SJCRH30 (cell line): ENCODE measurements at regions not wholly inside any gene's neighbourhood (a gene's known extent, or its start where the extent isn't known, plus 50 kb on each side); places are given as distances from the start of the nearest gene placed in this dataset.
A peak's percentile ranks its signal among the peaks of the same experiment; 100 is the strongest.

ENCODE experiments used
- DNase-seq, 2 experiments: peaks; one replicate each; pipeline ENCODE4 v3.0.0-alpha.2; 2015 to 2020
- H3K27ac ChIP-seq: fragments of 250-450 bp; sonication (Bioruptor Pico); 2 replicates; pipeline ENCODE4 v1.5.1; 2020; ENCODE audit warnings: mild to moderate bottlenecking, moderate library complexity
- H3K27me3 ChIP-seq: fragments of 250-450 bp; sonication (Bioruptor Pico); 2 replicates; pipeline ENCODE4 v1.5.1; 2020; ENCODE audit warnings: mild to moderate bottlenecking, moderate library complexity
- H3K36me3 ChIP-seq: fragments of 250-450 bp; sonication (Bioruptor Pico); 2 replicates; pipeline ENCODE4 v1.5.1; 2020; ENCODE audit warnings: mild to moderate bottlenecking, moderate library complexity
- H3K4me1 ChIP-seq: fragments of 250-450 bp; sonication (Bioruptor Pico); 2 replicates; pipeline ENCODE4 v1.5.1; 2020; ENCODE audit warnings: mild to moderate bottlenecking, moderate library complexity
- H3K4me3 ChIP-seq: fragments of 250-450 bp; sonication (Bioruptor Pico); 2 replicates; pipeline ENCODE4 v1.5.1; 2020; ENCODE audit warnings: mild to moderate bottlenecking, moderate library complexity
- H3K9me3 ChIP-seq: fragments of 250-450 bp; sonication (Bioruptor Pico); replicated peaks from 2 replicates; pipeline ENCODE4 v1.5.1; 2020; ENCODE audit warnings: mild to moderate bottlenecking, moderate library complexity

DNA sequence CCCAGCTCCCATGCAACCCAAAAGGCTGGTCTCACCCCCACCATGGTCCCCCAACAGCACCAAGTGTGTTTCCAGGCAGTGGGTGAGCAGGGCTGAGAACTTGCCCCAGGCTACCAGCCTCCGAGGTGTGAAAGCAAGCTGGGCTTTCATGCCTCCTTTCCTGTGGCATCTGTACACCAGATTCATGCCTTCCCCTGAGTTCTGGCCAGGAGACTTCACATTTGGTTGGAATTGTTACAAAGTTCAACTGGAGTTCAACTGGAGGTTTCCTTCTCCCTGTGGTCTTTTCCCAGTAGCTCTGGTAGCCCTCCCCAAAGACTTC, 77.6 kb upstream of the RAB40AL start:
- no peaks in the 10 kb centered on the region for H3K36me3 ChIP-seq
- H3K27ac ChIP-seq = no peak overlapping the region
- H3K4me3 ChIP-seq = no peak overlapping the region
- H3K27me3 ChIP-seq = no peaks in the 10 kb centered on the region
- H3K9me3 ChIP-seq = no peaks in the 10 kb centered on the region
- H3K4me1 ChIP-seq = no peaks in the 10 kb centered on the region
- no peak for DNase-seq

DNA sequence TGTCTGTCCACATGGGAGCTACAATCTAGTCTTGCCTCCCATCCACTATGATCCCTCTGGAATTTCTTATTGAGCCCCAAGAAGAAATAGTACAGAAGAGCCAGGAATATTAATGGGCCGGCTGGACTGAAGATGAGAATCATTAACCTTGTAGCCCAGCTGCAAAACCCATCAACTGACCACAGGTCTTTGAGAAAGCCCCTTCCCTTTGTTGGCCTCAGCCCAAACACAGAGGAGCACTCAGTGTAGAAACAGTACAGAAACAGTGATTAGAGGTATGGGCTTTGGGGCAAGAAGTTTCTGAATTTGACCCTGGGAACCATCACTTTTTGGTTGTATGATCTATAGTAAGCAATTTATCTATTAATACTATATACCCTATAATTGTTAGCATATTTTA, 76.8 kb upstream of the RAB40AL start:
- Histone ChIP-seq H3K4me1 (no peaks in the 10 kb centered on the region), H3K9me3 (no peaks in the 10 kb centered on the region), H3K36me3 (no peaks in the 10 kb centered on the region), H3K27me3 (no peaks in the 10 kb centered on the region), H3K4me3 (no peak overlapping the region), H3K27ac (no peak overlapping the region)
- DNase-seq = no peak

DNA sequence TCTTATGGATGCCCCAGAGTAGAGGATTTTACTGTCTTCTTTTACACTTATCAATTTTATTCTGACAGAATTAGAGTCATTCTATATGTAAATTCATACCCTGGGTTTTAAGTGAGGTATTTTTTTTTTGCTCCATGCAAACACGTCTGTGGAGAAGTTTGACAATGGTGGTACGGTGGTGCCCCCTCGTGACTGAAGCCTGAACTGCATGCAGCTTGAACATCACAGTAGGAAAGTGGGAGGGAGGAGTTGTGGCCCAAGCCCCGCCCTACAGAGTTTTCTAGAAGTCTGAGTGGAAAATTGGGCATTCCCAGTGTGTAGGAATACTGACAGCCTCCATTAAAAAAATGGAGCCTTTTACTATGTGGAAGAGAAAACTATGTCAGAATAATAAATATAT, 73.3 kb upstream of the RAB40AL start:
- peak; percentile 63 to 85 for DNase-seq

DNA sequence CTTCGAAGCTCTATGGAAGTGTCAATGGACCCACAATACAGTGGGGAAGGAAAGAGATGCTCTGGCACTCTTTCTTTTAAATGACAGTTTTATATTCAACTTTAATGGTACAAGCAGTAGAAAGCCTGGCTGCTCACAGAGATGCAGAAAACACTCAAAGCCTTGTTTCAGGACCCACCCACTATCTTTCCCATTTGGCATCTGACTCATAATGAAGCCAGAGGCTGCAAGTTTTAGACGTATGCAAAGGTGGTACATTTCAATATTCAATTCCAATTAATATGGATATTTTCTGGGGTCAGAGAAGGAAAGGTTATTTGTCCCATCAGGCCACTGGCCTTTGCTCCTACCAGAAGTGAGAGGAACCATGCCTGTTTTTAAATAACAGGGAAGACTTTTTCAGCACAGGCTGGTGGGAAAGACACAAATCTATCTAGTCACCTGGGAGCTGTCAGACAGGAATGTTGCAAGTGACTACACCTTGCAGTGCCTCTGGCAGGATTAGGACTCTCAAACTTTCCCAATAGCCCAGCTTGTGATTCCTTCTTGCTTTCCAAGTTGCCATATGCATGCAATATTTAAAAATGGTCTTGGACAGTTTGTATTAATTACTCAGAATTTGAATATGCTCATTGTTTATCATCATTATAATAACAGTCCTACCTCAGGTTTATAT, 70.0 kb upstream of the RAB40AL start:
- Histone ChIP-seq H3K27me3 (no peaks in the 10 kb centered on the region), H3K9me3 (no peaks in the 10 kb centered on the region), H3K36me3 (no peaks in the 10 kb centered on the region), H3K4me3 (no peak overlapping the region), H3K4me1 (no peaks in the 10 kb centered on the region), H3K27ac (no peak overlapping the region)
- DNase-seq = no peak

More for the DNA sequence above, 73.3 kb upstream of the RAB40AL start:
- no peaks in the 10 kb centered on the region for H3K36me3 ChIP-seq
- H3K9me3 ChIP-seq = no peaks in the 10 kb centered on the region
- no peak overlapping the region for H3K4me3 ChIP-seq
- H3K27me3 ChIP-seq = no peaks in the 10 kb centered on the region
- no peak overlapping the region for H3K27ac ChIP-seq
- H3K4me1 ChIP-seq = no peaks in the 10 kb centered on the region

DNA sequence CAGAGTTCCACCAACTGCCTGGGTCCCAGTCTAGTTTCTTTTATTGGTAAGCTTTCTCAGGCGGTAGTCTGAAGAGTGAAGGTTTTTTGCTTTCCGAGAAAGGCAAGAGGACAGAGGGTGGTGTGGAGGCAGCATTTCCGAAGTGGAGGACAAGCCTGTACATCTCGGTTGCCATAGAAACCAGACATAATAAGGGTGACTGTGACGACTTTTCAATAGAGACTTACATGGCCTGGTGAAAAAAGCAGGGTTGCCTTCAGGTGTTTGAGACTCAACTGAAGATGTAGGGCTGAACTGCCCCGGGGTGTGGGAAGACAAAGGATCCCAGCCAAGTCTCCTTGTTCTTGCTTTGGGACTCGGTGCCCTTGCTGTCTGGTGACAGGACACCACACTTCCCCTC, 53.6 kb upstream of the RAB40AL start:
- Histone ChIP-seq H3K27me3 (no peaks in the 10 kb centered on the region), H3K27ac (no peak overlapping the region), H3K4me1 (no peaks in the 10 kb centered on the region), H3K36me3 (no peaks in the 10 kb centered on the region), H3K4me3 (no peak overlapping the region), H3K9me3 (no peaks in the 10 kb centered on the region)
- DNase-seq = no peak
